ENCODE measurements at regions not wholly inside any gene's neighbourhood (a gene's known extent, or its start where the extent isn't known, plus 50 kb on each side); places are given as distances from the start of the nearest gene placed in this dataset.

GRCh38 chr20:51953731-51954340, 151.5 kb upstream of the SALL4 start:
- TF ChIP-seq CTCF (IDR thresholded peaks at IDR 0.05 in 4 of 5, conservative IDR thresholded peaks at IDR 0.05 in 1 of 5) = no peak
- TF ChIP-seq POLR2A (IDR thresholded peaks at IDR 0.05) = no peak
